BJ (cell line): ENCODE measurements at regions not wholly inside any gene's neighbourhood (a gene's known extent, or its start where the extent isn't known, plus 50 kb on each side); places are given as distances from the start of the nearest gene placed in this dataset.

Experiments
- CTCF ChIA-PET: fragments of 350-600 bp; formaldehyde crosslinking; extraction: SDS; loops from one replicate; lab custom pipeline; 2021; ENCODE audit warnings: antibody characterized with exemption, inconsistent platforms; lab: Yijun Ruan, JAX
- POLR2A ChIA-PET: fragments of 300-600 bp; sonication (Branson Sonifier 250); formaldehyde crosslinking; extraction: SDS; loops from one replicate; lab custom pipeline; 2021; ENCODE audit warnings: antibody characterized with exemption; lab: Charles Lee
- DNase-seq: peaks from one replicate; pipeline ENCODE4 v3.0.0-alpha.2; 2011; ENCODE audit warnings: low read depth
- H3K27me3 ChIP-seq: 2 replicates; pipeline ENCODE4 v1.6.0; 2011; ENCODE audit warnings: low read length; ENCODE audit not compliant: control insufficient read depth, insufficient read depth
- H3K36me3 ChIP-seq: 2 replicates; pipeline ENCODE4 v1.5.1; 2011; ENCODE audit warnings: low read length; ENCODE audit not compliant: control insufficient read depth, insufficient read depth
- H3K4me3 ChIP-seq: 2 replicates; pipeline ENCODE4 v1.5.1; 2011; ENCODE audit warnings: low read depth, mild to moderate bottlenecking, control low read depth, low read length
- TF ChIP-seq, protein P1 (sequence below): IDR thresholded peaks from 2 replicates; pipeline ENCODE4 v1.5.1; 2011; ENCODE audit warnings: low read depth, mild to moderate bottlenecking, control low read depth, inconsistent platforms, low read length, moderate library complexity; ENCODE audit not compliant: insufficient read depth

DNA sequence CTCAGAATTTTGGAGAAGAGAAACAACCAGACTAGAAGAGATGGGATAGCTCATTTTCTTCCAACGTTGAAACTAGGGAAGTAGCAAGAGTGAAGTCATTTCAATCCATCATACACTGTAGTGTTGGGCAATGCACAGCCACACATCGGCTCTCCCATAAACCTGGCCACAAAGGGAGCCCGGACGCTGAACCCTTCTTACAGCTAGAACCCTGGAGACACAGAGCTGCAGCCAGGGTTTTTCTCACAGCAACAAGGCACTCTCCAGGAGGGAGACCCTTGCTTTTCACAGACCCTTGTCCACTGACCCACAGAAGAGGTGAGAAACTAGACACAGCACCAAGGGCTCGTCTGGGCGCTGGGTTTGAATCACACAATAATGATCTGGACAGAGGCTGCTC is 101.4 kb upstream of the FSTL4 start:
- CTCF ChIA-PET: no interaction called here
- DNase-seq: no peak
- TF ChIP-seq, protein P1, sequence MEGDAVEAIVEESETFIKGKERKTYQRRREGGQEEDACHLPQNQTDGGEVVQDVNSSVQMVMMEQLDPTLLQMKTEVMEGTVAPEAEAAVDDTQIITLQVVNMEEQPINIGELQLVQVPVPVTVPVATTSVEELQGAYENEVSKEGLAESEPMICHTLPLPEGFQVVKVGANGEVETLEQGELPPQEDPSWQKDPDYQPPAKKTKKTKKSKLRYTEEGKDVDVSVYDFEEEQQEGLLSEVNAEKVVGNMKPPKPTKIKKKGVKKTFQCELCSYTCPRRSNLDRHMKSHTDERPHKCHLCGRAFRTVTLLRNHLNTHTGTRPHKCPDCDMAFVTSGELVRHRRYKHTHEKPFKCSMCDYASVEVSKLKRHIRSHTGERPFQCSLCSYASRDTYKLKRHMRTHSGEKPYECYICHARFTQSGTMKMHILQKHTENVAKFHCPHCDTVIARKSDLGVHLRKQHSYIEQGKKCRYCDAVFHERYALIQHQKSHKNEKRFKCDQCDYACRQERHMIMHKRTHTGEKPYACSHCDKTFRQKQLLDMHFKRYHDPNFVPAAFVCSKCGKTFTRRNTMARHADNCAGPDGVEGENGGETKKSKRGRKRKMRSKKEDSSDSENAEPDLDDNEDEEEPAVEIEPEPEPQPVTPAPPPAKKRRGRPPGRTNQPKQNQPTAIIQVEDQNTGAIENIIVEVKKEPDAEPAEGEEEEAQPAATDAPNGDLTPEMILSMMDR: no peak
- peaks cover 3% of the 10 kb centered on the region for H3K27me3 ChIP-seq
- H3K4me3 ChIP-seq: no peak overlapping the region
- no peaks in the 10 kb centered on the region for H3K36me3 ChIP-seq
- POLR2A ChIA-PET: no interaction called here

DNA sequence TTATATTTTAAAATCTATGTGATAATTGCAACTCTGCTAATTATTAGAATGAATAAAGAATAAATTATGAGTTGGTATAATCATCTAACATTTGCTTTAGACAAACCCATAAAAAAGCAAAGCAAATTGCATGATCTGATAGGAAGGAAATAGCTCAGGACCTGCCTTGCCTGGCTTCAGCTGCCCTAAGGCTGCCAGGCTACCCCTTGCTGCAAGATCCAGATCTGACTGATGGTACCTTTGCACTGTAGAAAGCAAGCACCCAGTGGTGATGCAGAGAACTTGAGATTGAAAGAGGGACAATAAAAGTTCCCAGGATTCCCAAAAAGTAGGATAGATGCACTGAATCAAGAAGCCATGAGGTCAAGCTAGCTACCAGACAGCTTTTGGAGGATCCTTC is 100.9 kb upstream of the FSTL4 start:
- Histone ChIP-seq H3K27me3 (peaks cover 3% of the 10 kb centered on the region), H3K4me3 (no peak overlapping the region), H3K36me3 (no peaks in the 10 kb centered on the region)
- TF ChIP-seq, protein P1: no peak
- CTCF ChIA-PET: no interaction called here
- POLR2A ChIA-PET: no interaction called here
- DNase-seq: no peak

DNA sequence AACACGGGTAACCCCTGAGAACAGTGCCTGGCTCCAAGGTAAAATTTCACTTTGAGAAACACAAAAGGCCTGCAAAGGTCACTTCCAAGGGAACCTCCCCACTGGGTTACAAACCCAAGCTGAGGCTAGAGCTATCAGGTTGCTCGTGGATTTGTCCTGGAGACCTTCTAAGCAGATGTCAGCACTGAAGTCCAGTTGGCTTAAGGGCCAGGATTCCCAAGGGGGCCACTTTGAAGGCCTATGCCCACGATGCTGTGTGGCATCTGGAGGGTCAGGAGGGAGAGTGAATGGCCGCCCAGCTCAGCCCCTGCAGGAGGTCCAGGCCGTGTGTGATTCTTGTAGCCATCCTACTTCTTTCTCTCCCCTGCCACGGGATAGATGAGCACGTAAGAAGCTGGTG is 100.2 kb upstream of the FSTL4 start:
- CTCF ChIA-PET: no interaction called here
- H3K4me3 ChIP-seq: no peak overlapping the region
- no peaks in the 10 kb centered on the region for H3K36me3 ChIP-seq
- TF ChIP-seq, protein P1: no peak
- DNase-seq: no peak
- POLR2A ChIA-PET: no interaction called here
- peaks cover 3% of the 10 kb centered on the region for H3K27me3 ChIP-seq

DNA sequence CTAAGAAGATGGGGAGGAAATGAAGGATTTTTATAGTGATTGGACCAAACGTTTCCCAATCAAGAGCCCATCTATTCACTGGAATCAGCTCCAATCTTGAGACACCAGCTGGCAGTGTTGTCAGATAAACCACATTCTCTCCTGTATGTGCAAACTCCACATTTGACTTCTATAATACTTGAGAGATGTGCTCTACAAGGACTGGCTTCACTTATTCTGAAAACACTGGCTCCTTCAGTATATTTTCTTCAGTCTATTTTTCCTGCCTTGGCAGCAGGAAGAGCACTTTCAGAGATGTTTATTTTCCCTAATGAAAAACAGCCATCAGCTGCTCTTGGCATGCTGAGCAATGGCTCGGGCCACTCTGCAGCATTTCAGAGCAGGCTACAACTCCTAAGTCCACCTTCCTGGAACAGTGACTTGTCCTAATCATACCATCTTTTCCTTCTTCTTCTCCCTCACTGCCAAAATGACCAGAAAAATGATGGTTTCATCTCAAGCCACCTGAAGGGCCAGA is 96.9 kb upstream of the FSTL4 start:
- Histone ChIP-seq H3K4me3 (no peak overlapping the region), H3K36me3 (no peaks in the 10 kb centered on the region), H3K27me3 (peaks cover 1% of the 10 kb centered on the region; the same call in 1 of the 2 replicates)
- ChIA-PET CTCF (interaction anchor here (1.2 kb wide), 1 partner anchor 160 kb away, joined by 4 read pairs; no protein-coding TSS in a partner anchor), POLR2A (no interaction called here)
- TF ChIP-seq, protein P1: no peak
- peak; percentile 37 for DNase-seq

DNA sequence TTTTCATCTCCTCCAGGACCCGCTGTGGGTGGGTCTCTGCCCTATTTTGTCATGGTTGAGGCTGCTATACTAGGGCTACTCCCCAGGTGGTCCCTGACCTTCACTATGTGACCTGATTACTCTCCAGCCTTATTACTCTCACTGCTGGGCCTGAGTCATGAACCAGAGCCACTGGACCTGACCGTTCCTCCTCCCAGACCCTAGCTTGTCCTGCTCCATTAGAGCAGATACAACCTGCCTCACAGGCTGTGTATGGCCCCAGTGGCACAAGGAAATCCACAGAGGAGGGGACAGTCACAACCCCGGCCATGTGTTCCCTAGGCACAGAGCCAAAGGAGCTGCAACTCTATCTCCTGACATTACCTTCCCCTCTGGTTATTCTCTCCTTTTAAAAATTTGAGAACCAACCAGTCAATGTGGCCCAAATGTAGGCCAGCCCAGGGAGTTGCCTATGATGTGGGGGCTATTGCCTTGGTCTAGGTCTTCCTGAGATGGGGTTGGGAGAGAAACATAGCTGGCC is 96.0 kb upstream of the FSTL4 start:
- CTCF ChIA-PET: no interaction called here

More for the DNA sequence above, 96.0 kb upstream of the FSTL4 start:
- POLR2A ChIA-PET: no interaction called here
- Histone ChIP-seq H3K4me3 (no peak overlapping the region), H3K36me3 (no peaks in the 10 kb centered on the region), H3K27me3 (peaks cover 1% of the 10 kb centered on the region; the same call in 1 of the 2 replicates)
- no peak for DNase-seq
- TF ChIP-seq, protein P1: no peak
